IPS-20b (cell line): ENCODE measurements at regions not wholly inside any gene's neighbourhood (a gene's known extent, or its start where the extent isn't known, plus 50 kb on each side); places are given as distances from the start of the nearest gene placed in this dataset.
"Not testable (repeated sequence)": the region's sequence is repeated elsewhere in the genome, so short reads cannot be mapped to it uniquely, and the experiment has no call there.

Experiments used
- H3K27ac ChIP-seq: one replicate; pipeline ENCODE4 v1.5.1; 2013; ENCODE audit warnings: low read length
- H3K27me3 ChIP-seq: 2 replicates; pipeline ENCODE4 v1.6.1; 2013; ENCODE audit warnings: mild to moderate bottlenecking, low read length, inconsistent platforms; ENCODE audit not compliant: insufficient read depth
- H3K36me3 ChIP-seq: 2 replicates; pipeline ENCODE4 v1.6.1; 2013; ENCODE audit warnings: low read depth, mild to moderate bottlenecking, inconsistent platforms, low read length, moderate library complexity; ENCODE audit not compliant: insufficient read depth
- H3K4me1 ChIP-seq: 2 replicates; pipeline ENCODE4 v1.6.1; 2013; ENCODE audit warnings: mild to moderate bottlenecking, control low read depth, inconsistent platforms, low read length, moderate library complexity; ENCODE audit not compliant: insufficient read depth
- H3K4me3 ChIP-seq: 2 replicates; pipeline ENCODE4 v1.5.1; 2013; ENCODE audit warnings: mild to moderate bottlenecking, low read length, inconsistent platforms
- H3K9ac ChIP-seq: 2 replicates; pipeline ENCODE4 v1.6.1; 2013; ENCODE audit warnings: low read depth, mild to moderate bottlenecking, inconsistent platforms, low read length, moderate library complexity
- H3K9me3 ChIP-seq: 2 replicates; pipeline ENCODE4 v1.6.1; 2013; ENCODE audit warnings: mild to moderate bottlenecking, low read depth, low read length, inconsistent platforms; ENCODE audit not compliant: insufficient read depth

DNA sequence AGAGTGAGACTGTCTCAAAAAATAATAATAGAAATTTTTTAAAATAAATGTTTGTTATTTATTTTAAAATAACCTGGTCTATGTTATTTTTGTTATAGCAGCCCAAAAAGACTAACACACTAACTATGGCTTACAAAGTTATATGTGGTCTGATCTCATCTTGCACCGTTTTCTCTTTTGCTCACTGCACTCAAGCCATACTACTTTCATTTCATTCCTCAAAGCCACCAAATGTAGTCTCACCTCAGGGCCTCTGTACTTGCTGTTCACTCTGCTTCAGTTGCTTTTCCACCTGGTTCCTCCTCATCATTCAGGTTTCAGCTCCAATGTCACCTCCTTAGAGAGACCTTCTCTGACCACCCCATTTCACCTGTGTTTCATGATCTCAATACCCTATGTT, 55.2 kb upstream of the MDM1 start:
- Histone ChIP-seq H3K27ac (no peak overlapping the region), H3K4me3 (no peak overlapping the region), H3K9me3 (peaks cover 9% of the 10 kb centered on the region; the same call in 1 of the 2 replicates), H3K36me3 (no peaks in the 10 kb centered on the region), H3K27me3 (no peaks in the 10 kb centered on the region), H3K9ac (no peak overlapping the region), H3K4me1 (no peaks in the 10 kb centered on the region)

DNA sequence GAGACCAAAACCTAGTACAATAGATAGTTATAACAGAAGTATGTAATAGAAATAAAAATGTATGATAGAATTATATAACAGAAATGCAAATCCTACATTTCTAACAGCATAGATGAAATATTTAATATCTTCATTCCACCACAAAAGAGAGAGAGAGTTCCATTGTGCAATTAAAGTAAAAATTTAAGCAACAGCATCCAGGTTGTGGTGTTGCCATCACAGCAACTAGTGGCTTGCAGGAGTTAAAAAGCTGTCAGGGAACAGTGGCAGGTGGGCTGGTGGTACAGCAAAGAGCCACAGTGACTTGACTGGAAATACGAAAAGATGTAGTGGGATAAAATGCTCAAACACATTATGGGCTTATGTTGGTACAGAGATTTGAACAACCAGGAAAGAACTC, 57.1 kb upstream of the MDM1 start:
- no peaks in the 10 kb centered on the region for H3K4me1 ChIP-seq
- no peak overlapping the region for H3K9ac ChIP-seq
- no peak overlapping the region for H3K4me3 ChIP-seq
- H3K27ac ChIP-seq, result no peak overlapping the region
- H3K36me3 ChIP-seq, result no peaks in the 10 kb centered on the region
- H3K9me3 ChIP-seq, result peaks cover 9% of the 10 kb centered on the region; the same call in 1 of the 2 replicates
- H3K27me3 ChIP-seq, result no peaks in the 10 kb centered on the region

DNA sequence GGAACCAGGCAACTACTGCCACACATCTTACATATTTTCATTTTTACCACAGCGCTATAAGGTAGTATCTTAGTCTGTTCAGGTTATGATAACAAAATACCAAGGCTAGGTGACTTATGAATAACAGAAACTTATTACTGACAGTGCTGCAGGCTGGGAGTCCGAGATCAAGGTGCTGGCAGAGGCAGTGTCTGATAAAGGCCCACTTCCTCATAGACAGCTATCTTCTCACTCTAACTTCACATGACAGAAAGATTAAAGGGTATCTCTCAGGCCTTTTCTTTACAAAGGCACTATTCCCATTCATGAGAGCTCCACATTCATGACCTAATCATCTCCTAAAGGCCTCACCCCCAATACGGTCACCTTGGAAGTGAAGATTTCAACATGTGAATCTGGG, 59.8 kb upstream of the MDM1 start:
- no peak overlapping the region for H3K9ac ChIP-seq
- peaks cover 9% of the 10 kb centered on the region; the same call in 1 of the 2 replicates for H3K9me3 ChIP-seq
- H3K27me3 ChIP-seq, result no peaks in the 10 kb centered on the region
- no peaks in the 10 kb centered on the region for H3K4me1 ChIP-seq
- no peaks in the 10 kb centered on the region for H3K36me3 ChIP-seq
- H3K4me3 ChIP-seq, result no peak overlapping the region
- no peak overlapping the region for H3K27ac ChIP-seq

DNA sequence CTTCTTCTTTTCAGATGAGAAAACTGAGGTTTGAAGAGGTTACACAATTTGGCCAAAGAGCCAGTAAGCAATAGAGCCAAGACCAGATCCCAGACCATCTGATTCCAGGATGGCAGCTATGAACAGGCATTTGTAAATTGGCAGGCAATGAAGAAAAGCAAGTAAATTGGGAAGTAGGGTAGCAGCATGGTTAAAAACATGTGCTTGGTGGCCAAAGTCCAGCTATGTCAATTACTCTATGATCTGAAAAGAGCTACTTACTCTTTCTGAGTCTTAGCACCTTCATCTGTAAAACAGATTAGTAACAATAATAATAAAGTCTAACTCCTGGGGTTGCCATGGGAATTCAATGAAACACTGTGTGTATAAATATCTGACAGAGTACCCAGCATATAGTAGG, 60.2 kb upstream of the MDM1 start:
- H3K9ac ChIP-seq, result no peak overlapping the region
- no peaks in the 10 kb centered on the region for H3K27me3 ChIP-seq
- no peaks in the 10 kb centered on the region for H3K36me3 ChIP-seq
- no peak overlapping the region for H3K27ac ChIP-seq
- H3K9me3 ChIP-seq, result peaks cover 9% of the 10 kb centered on the region; the same call in 1 of the 2 replicates
- H3K4me3 ChIP-seq, result no peak overlapping the region
- H3K4me1 ChIP-seq, result no peaks in the 10 kb centered on the region

DNA sequence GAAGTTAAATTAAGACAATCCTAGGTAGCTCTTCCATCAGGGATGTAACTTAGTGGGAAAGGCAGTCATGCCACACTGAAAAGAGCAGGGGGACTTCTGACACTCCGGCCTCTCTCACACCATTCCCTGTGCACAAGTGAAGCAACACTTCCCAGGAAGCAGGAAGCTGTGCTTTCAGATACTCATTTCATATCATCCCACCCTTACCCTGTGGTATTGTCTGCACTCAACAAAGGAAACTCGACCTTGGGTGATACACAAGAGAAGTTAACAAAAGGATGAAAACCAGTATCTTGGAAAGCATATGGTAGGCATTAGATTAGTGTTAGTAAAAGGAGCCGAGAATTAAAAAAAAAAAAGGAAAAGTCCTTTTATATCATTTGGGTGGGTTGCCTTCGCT, 61.3 kb upstream of the MDM1 start:
- H3K4me1 ChIP-seq, result no peaks in the 10 kb centered on the region
- H3K4me3 ChIP-seq, result no peak overlapping the region
- no peaks in the 10 kb centered on the region for H3K36me3 ChIP-seq
- H3K9me3 ChIP-seq, result peaks cover 9% of the 10 kb centered on the region; the same call in 1 of the 2 replicates
- no peak overlapping the region for H3K27ac ChIP-seq
- no peak overlapping the region for H3K9ac ChIP-seq
- H3K27me3 ChIP-seq, result no peaks in the 10 kb centered on the region

DNA sequence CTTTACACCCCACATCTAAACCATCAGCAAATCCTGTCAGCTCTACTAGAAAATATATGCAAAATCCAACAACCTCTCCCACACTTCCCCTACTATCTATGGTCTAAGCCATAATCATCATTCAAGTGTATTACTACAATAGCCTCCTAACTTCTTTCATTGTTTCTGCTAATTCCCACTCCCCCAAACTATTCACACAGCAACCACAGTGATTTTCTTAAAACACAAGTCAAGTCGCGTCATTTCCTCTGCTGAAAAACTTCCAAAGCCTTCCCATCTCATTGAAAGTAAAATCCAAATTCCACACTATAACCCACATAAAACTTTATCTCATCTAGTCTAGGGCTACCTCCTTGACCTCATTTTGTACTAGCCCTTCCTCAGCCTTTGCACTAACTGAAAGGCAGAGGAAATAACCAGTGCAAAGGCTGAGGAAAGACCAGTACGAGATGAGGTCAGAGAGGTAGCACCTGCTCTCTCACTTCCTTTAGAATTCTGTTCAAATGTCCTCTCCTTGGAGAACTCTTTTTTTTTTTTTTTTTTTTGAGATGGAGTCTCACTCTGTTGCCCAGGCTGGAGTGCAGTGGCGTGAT, 65.5 kb upstream of the MDM1 start:
- Histone ChIP-seq H3K9ac (no peak overlapping the region), H3K9me3 (no peaks in the 10 kb centered on the region), H3K27ac (no peak overlapping the region), H3K36me3 (no peaks in the 10 kb centered on the region), H3K27me3 (no peaks in the 10 kb centered on the region), H3K4me1 (no peaks in the 10 kb centered on the region), H3K4me3 (no peak overlapping the region)

DNA sequence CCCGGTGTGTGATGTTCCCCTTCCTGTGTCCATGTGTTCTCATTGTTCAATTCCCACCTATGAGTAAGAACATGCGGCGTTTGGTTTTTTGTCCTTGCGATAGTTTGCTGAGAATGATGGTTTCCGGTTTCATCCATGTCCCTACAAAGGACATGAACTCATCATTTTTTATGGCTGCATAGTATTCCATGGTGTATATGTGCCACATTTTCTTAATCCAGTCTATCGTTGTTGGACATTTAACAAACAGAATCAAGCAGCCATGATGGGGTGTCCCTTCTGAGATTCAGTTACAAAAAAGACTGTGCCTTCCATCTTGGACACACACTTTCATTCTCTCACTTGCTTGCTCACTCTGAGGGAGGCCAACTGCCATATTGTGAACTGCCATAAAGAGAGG, 66.5 kb upstream of the MDM1 start:
- H3K9me3 ChIP-seq, H3K36me3 ChIP-seq, H3K27ac ChIP-seq, H3K4me1 ChIP-seq, H3K27me3 ChIP-seq, H3K4me3 ChIP-seq, H3K9ac ChIP-seq: not testable (repeated sequence)

DNA sequence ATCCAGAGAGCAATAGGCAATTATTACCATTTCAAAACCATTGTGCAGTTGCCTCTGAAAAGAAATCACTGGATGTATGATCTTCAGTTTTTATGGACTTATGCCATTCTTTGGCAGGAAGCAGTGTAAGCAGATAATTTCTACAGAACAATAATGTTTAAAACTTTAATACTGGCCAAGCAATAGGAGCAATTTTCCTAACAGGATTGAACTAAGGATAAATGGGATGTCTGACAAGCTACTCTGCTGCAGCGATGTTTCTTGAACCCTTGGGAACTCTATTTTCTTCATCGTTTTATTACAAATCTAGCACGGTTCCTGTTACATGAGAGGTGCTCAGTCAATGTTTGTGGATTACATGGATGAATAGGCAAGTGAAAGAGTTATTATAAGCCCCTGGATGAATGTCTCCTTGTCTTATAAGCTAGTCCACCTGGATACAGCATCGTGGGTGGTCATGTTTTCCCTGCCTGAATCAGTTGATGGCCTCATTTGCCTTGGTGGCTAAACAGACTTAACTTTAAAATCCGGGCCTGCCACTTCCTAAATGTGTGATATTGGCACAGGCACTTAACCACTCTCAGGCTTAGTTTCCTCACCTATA, 68.2 kb upstream of the MDM1 start:
- Histone ChIP-seq H3K27ac (no peak overlapping the region), H3K9ac (no peak overlapping the region), H3K4me1 (no peaks in the 10 kb centered on the region), H3K27me3 (no peaks in the 10 kb centered on the region), H3K36me3 (no peaks in the 10 kb centered on the region), H3K9me3 (no peaks in the 10 kb centered on the region), H3K4me3 (no peak overlapping the region)

DNA sequence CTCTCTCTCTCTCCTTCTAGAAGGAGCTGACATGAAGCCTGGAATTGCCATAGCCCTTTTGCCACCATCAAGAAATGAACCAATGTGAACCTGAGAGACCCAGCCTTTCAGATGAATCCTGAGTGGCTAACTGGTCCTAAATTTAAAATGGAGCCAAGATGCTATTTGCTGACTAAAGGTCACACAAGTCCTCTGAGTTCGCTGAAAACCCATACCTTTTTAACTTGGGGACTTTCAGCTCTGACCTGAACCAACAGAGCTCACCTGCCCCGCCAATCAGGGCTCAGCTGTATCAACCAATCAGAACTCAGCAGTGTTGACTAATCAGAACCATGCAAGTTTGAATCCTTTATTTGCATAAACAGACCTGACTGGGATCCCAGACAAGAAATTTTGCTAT, 70.3 kb upstream of the MDM1 start:
- Histone ChIP-seq H3K4me1 (no peaks in the 10 kb centered on the region; the same call in 1 of the 2 replicates), H3K9ac (no peak overlapping the region), H3K27ac (no peak overlapping the region), H3K9me3 (no peaks in the 10 kb centered on the region), H3K27me3 (no peaks in the 10 kb centered on the region), H3K4me3 (no peak overlapping the region), H3K36me3 (no peaks in the 10 kb centered on the region)

DNA sequence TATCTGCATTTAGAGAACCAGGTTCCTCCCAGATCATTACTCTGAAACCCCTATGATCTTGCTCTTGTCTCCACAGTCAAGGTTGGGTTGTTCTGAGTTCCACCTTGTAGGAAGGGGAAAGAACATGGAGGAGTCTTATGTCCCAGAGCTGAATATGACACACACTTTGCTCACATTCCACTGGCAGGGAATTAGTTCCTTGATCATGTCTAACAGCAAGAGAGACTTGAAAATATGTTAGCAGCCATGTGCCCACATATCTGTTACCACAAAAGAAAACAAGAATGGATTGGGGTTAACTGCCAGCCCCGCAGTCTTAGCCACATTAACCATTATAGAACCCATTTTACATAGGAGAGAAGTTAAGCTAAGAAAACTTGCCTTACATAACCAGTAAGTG, 71.1 kb upstream of the MDM1 start:
- H3K9me3 ChIP-seq, result no peaks in the 10 kb centered on the region
- no peak overlapping the region for H3K9ac ChIP-seq
- H3K4me1 ChIP-seq, result no peaks in the 10 kb centered on the region; the same call in 1 of the 2 replicates
- no peaks in the 10 kb centered on the region for H3K27me3 ChIP-seq
- H3K36me3 ChIP-seq, result no peaks in the 10 kb centered on the region
- H3K27ac ChIP-seq, result no peak overlapping the region
- H3K4me3 ChIP-seq, result no peak overlapping the region

DNA sequence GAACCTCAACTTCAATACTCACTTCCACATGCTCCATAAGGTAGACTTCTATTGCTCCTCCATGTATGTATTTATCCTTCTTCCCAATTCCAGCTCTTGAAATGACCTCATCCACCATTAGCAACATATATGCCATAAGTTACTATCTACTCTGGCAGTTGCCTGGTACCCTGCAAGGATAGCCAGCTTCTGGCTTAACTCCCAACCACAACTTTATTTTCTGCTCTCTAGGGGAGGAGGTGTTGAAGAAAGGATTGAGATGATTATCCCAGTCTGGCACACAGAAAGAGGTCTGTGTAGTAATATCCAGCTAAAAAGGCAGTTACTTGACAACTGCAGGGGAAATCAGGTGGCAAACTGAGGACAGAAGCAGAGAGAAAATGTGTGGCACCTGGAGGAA, 71.5 kb upstream of the MDM1 start:
- Histone ChIP-seq H3K27ac (no peak overlapping the region), H3K9me3 (no peaks in the 10 kb centered on the region), H3K9ac (no peak overlapping the region)

DNA sequence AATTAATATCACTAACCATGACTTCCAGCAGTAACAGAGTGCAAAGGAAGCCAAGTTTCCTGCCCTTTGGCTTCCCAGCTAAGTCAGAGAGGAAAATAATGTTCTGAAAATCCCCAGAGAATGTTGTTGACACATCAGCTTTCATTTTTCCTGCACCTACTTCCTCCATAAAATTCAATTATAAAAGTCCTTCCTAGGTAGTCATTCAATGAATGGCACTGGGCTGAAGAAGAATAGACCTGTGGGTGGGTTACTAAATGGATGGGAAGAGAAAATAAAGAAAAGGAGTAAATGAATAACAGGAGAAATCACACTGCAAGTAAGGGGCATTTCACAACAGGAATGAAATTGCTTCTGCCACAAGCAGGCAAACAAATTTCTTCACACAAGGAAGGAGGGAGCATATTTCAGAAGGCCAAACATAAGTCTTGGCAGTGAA, 73.2 kb upstream of the MDM1 start:
- no peak overlapping the region for H3K4me3 ChIP-seq
- H3K27ac ChIP-seq, result no peak overlapping the region
- H3K27me3 ChIP-seq, result no peaks in the 10 kb centered on the region
- H3K9me3 ChIP-seq, result no peaks in the 10 kb centered on the region
- no peaks in the 10 kb centered on the region; the same call in 1 of the 2 replicates for H3K4me1 ChIP-seq
- H3K36me3 ChIP-seq, result no peaks in the 10 kb centered on the region
- H3K9ac ChIP-seq, result no peak overlapping the region

More for the DNA sequence above, 71.5 kb upstream of the MDM1 start:
- Histone ChIP-seq H3K4me3 (no peak overlapping the region), H3K4me1 (no peaks in the 10 kb centered on the region; the same call in 1 of the 2 replicates), H3K27me3 (no peaks in the 10 kb centered on the region), H3K36me3 (no peaks in the 10 kb centered on the region)
